Neural cell (in vitro differentiated cells): ENCODE measurements at regions not wholly inside any gene's neighbourhood (a gene's known extent, or its start where the extent isn't known, plus 50 kb on each side); places are given as distances from the start of the nearest gene placed in this dataset.

Experiments
- H2AFZ ChIP-seq: fragments of 200-600, 300-800 bp; sonication (generic), shearing (Covaris generic); 2 replicates; pipeline ENCODE4 v1.6.0; 2014; ENCODE audit warnings: low read depth, mild to moderate bottlenecking, antibody characterized with exemption, low read length, moderate library complexity
- H3F3A ChIP-seq: fragments of 200-600 bp; shearing (Covaris generic); 2 replicates; pipeline ENCODE4 v1.6.1; 2016; ENCODE audit warnings: mild to moderate bottlenecking, moderate library complexity, mixed read lengths, antibody characterized with exemption, low read length; ENCODE audit not compliant: insufficient read depth, poor library complexity, severe bottlenecking
- H3K27ac ChIP-seq: fragments of 200-600, 300-800 bp; sonication (generic), shearing (Covaris generic); 2 replicates; pipeline ENCODE4 v1.5.1; 2014; ENCODE audit warnings: mild to moderate bottlenecking, low read length, moderate library complexity
- H3K27me3 ChIP-seq: fragments of 300-800, 200-600 bp; sonication (generic), shearing (Covaris generic); 2 replicates; pipeline ENCODE4 v1.6.0; 2014; ENCODE audit warnings: mild to moderate bottlenecking, low read depth, low read length, moderate library complexity; ENCODE audit not compliant: insufficient read depth
- H3K36me3 ChIP-seq: fragments of 300-800, 200-600 bp; sonication (generic), shearing (Covaris generic); 2 replicates; pipeline ENCODE4 v1.5.1; 2014; ENCODE audit warnings: mild to moderate bottlenecking, antibody characterized with exemption, low read length, moderate library complexity; ENCODE audit not compliant: insufficient read depth
- H3K4me2 ChIP-seq: fragments of 300-800, 200-600 bp; sonication (generic), shearing (Covaris generic); 2 replicates; pipeline ENCODE4 v1.6.0; 2014; ENCODE audit warnings: mild to moderate bottlenecking, low read length
- H3K4me3 ChIP-seq: fragments of 300-800, 200-600 bp; sonication (generic), shearing (Covaris generic); 2 replicates; pipeline ENCODE4 v1.5.1; 2014; ENCODE audit warnings: mild to moderate bottlenecking, low read length, moderate library complexity
- H3K79me2 ChIP-seq: fragments of 200-600 bp; shearing (Covaris generic); replicated peaks from 2 replicates; pipeline ENCODE4 v1.6.0; 2014; ENCODE audit warnings: mild to moderate bottlenecking, low read length, moderate library complexity; ENCODE audit not compliant: insufficient read depth
- H3K9ac ChIP-seq: fragments of 300-800, 200-600 bp; sonication (generic), shearing (Covaris generic); 2 replicates; pipeline ENCODE4 v1.6.1; 2016; ENCODE audit warnings: mild to moderate bottlenecking, low read length, mixed read lengths
- H3K9me2 ChIP-seq: fragments of 200-600 bp; shearing (Covaris generic); 2 replicates; pipeline ENCODE4 v1.6.1; 2016; ENCODE audit warnings: mild to moderate bottlenecking, low read length, mixed read lengths; ENCODE audit not compliant: insufficient read depth
- H3K9me3 ChIP-seq: fragments of 200-600, 300-800 bp; sonication (generic), shearing (Covaris generic); 2 replicates; pipeline ENCODE4 v1.6.1; 2016; ENCODE audit warnings: mild to moderate bottlenecking, mixed run types, low read length, moderate library complexity, mixed read lengths
- H4K20me1 ChIP-seq: fragments of 200-600 bp; shearing (Covaris generic); 2 replicates; pipeline ENCODE4 v1.6.1; 2016; ENCODE audit warnings: mild to moderate bottlenecking, mixed run types; ENCODE audit not compliant: insufficient read depth
- CTCF ChIP-seq: fragments of 450-650 bp; IDR thresholded peaks from 2 replicates; pipeline ENCODE4 v1.5.1; 2014; ENCODE audit warnings: antibody characterized with exemption, mild to moderate bottlenecking, moderate library complexity; ENCODE audit not compliant: poor library complexity, severe bottlenecking
- EP300 ChIP-seq: fragments of 450-650 bp; conservative IDR thresholded peaks from 2 replicates; pipeline ENCODE4 v1.6.1; 2014; ENCODE audit warnings: antibody characterized with exemption, mild to moderate bottlenecking, moderate library complexity; ENCODE audit not compliant: poor library complexity, severe bottlenecking
- EZH2 ChIP-seq: fragments of 200-600, 300-800 bp; shearing (Covaris generic), sonication (generic); IDR thresholded peaks from 2 replicates; pipeline ENCODE4 v1.6.1; 2014; ENCODE audit warnings: antibody characterized with exemption, low read length, borderline replicate concordance, mild to moderate bottlenecking; ENCODE audit not compliant: insufficient read depth, poor library complexity, severe bottlenecking
- MXI1 ChIP-seq: fragments of 450-650 bp; conservative IDR thresholded peaks from 2 replicates; pipeline ENCODE4 v1.6.1; 2014; ENCODE audit warnings: antibody characterized with exemption, mild to moderate bottlenecking; ENCODE audit not compliant: poor library complexity, severe bottlenecking
- POLR2AphosphoS5 ChIP-seq: IDR thresholded peaks from 2 replicates; pipeline ENCODE4 v1.6.1; 2012
- RAD21 ChIP-seq: fragments of 450-650 bp; conservative IDR thresholded peaks from 2 replicates; pipeline ENCODE4 v1.6.1; 2014; ENCODE audit warnings: antibody characterized with exemption, mild to moderate bottlenecking, moderate library complexity
- REST ChIP-seq: IDR thresholded peaks from 2 replicates; pipeline ENCODE4 v1.6.1; 2012; ENCODE audit warnings: borderline replicate concordance
- SMC3 ChIP-seq: fragments of 450-650 bp; conservative IDR thresholded peaks from 2 replicates; pipeline ENCODE4 v1.6.1; 2014; ENCODE audit warnings: antibody characterized with exemption, mild to moderate bottlenecking, moderate library complexity; ENCODE audit not compliant: poor library complexity
- TAF1 ChIP-seq: IDR thresholded peaks from 2 replicates; pipeline ENCODE4 v1.6.1; 2012; ENCODE audit warnings: low read depth

- H3K4me2 ChIP-seq: no peak overlapping the region
- TF ChIP-seq REST: no peak
- no peak for TF ChIP-seq EP300
- no peak for TF ChIP-seq CTCF
- no peak for TF ChIP-seq POLR2AphosphoS5
- no peak for TF ChIP-seq MXI1
- TF ChIP-seq EZH2: no peak
- TF ChIP-seq TAF1: no peak
- TF ChIP-seq SMC3: no peak
- no peak for TF ChIP-seq RAD21
- H3K27ac ChIP-seq: no peak overlapping the region
- no peaks in the 10 kb centered on the region for H3K9me3 ChIP-seq
- H3K79me2 ChIP-seq: no peaks in the 10 kb centered on the region
- no peaks in the 10 kb centered on the region for H3F3A ChIP-seq
- H4K20me1 ChIP-seq: no peaks in the 10 kb centered on the region
- no peak overlapping the region for H2AFZ ChIP-seq
- H3K4me3 ChIP-seq: no peak overlapping the region
- no peak overlapping the region for H3K9ac ChIP-seq
- no peaks in the 10 kb centered on the region for H3K9me2 ChIP-seq
- H3K36me3 ChIP-seq: no peaks in the 10 kb centered on the region
- H3K27me3 ChIP-seq: no peaks in the 10 kb centered on the region
Measured at GRCh38 chr4:85221606-85222005, 253.3 kb upstream of the ARHGAP24 start.

DNA sequence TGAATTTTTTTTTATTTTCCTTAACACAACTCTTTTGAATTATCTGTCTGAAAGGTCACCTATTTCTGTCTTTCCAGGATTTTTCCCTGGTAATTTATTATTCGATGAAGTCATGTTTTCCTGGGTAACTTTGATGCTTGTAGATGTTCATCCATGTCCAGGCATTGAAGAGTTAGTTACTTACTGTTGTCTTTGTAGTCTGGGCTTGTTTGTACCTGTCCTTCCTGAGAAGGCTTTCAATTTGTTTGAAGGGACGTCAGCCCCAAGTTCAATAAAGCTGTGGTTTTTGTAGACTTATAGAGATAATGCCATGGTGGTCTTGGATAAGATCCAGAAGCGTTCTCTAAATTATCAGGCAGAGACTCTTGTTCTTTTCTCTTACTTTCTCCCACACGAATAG is 252.4 kb upstream of the ARHGAP24 start:
- Histone ChIP-seq H3K36me3 (no peaks in the 10 kb centered on the region), H3K79me2 (no peaks in the 10 kb centered on the region), H2AFZ (no peak overlapping the region), H3K9me3 (no peaks in the 10 kb centered on the region), H3F3A (no peaks in the 10 kb centered on the region), H3K9me2 (no peaks in the 10 kb centered on the region), H3K4me2 (no peak overlapping the region), H3K9ac (no peak overlapping the region), H3K27ac (no peak overlapping the region), H4K20me1 (no peaks in the 10 kb centered on the region), H3K4me3 (no peak overlapping the region), H3K27me3 (no peaks in the 10 kb centered on the region)
- no peak for TF ChIP-seq EP300
- TF ChIP-seq RAD21: no peak
- TF ChIP-seq SMC3: no peak
- no peak for TF ChIP-seq TAF1
- TF ChIP-seq EZH2: no peak
- TF ChIP-seq CTCF: no peak
